GM12878 (cell line): ENCODE measurements at regions not wholly inside any gene's neighbourhood (a gene's known extent, or its start where the extent isn't known, plus 50 kb on each side); places are given as distances from the start of the nearest gene placed in this dataset.
"Not testable (repeated sequence)": the region's sequence is repeated elsewhere in the genome, so short reads cannot be mapped to it uniquely, and the experiment has no call there.

Source experiments
- ATAC-seq: fragments of 200-7000 bp; cut with Tn5 transposase; 3 replicates; pipeline ENCODE4 v1.9.1; 2020; ENCODE audit warnings: mild to moderate bottlenecking, moderate library complexity
- BruUV-seq: library from RNA; stranded (reverse); fragments of 400-500 nt; replicated peaks from 2 replicates; lab custom pipeline; 2021; lab: Mats Ljungman, UMichigan
- CTCF ChIA-PET: fragments of 300-600 bp; sonication (Branson Sonifier 250); formaldehyde crosslinking; extraction: SDS; loops from one replicate; lab custom pipeline; 2021; ENCODE audit warnings: inconsistent platforms; lab: Yijun Ruan, JAX
- POLR2A ChIA-PET: fragments of 350-600 bp; formaldehyde crosslinking; extraction: SDS; loops from one replicate; lab custom pipeline; 2021; ENCODE audit warnings: inconsistent platforms; lab: Charles Lee
- RAD21 ChIA-PET: fragments of 300-600 bp; sonication (Branson Sonifier 250); formaldehyde crosslinking; loops from one replicate; lab custom pipeline; 2023; ENCODE audit warnings: antibody characterized with exemption; ENCODE audit not compliant: unreplicated experiment; lab: Charles Lee
- SMC1A ChIA-PET: fragments of 300-600 bp; sonication (Branson Sonifier 250); formaldehyde crosslinking; loops from one replicate; lab custom pipeline; 2023; ENCODE audit not compliant: unreplicated experiment, uncharacterized antibody; lab: Charles Lee
- DNase-seq: peaks from one replicate; pipeline ENCODE4 v3.0.0-alpha.2; 2011; ENCODE audit warnings: low read depth, low spot score
- FAIRE-seq: peaks from 3 replicates; lab custom pipeline; 2011; peaks lifted over from hg19 to GRCh38; lab: Jason Lieb, UNC
- H2AFZ ChIP-seq: 2 replicates; pipeline ENCODE4 v1.6.0; 2011; ENCODE audit warnings: low read depth, low read length, control low read depth; ENCODE audit not compliant: control insufficient read depth
- H3K27ac ChIP-seq: 2 replicates; pipeline ENCODE4 v1.5.1; 2011; ENCODE audit warnings: control low read depth; ENCODE audit not compliant: control insufficient read depth, insufficient read depth
- H3K27me3 ChIP-seq, 2 experiments: replicated peaks in 1 of 2; 2 replicates each; pipeline versions ENCODE4 v1.6.0 to v1.6.1; 2011; ENCODE audit warnings: low read length in 1 of 2; ENCODE audit not compliant: control insufficient read depth in 2 of 2, insufficient read depth in 2 of 2
- H3K36me3 ChIP-seq, 2 experiments: 2 replicates each; pipeline ENCODE4 v1.5.1; 2011; ENCODE audit warnings: low read length in 1 of 2; ENCODE audit not compliant: control insufficient read depth in 2 of 2, insufficient read depth in 2 of 2
- H3K4me1 ChIP-seq: 2 replicates; pipeline ENCODE4 v1.6.1; 2011; ENCODE audit warnings: mild to moderate bottlenecking, low read length, moderate library complexity, mixed read lengths; ENCODE audit not compliant: control insufficient read depth, insufficient read depth
- H3K4me2 ChIP-seq: 2 replicates; pipeline ENCODE4 v1.6.0; 2011; ENCODE audit warnings: control low read depth; ENCODE audit not compliant: control insufficient read depth, insufficient read depth
- H3K4me3 ChIP-seq: fragments of 200-600 bp; sonication (generic); 2 replicates; pipeline ENCODE4 v1.5.1; 2016
- H3K79me2 ChIP-seq: 2 replicates; pipeline ENCODE4 v1.6.0; 2011; ENCODE audit warnings: low read length; ENCODE audit not compliant: control insufficient read depth, insufficient read depth
- H3K9ac ChIP-seq: 2 replicates; pipeline ENCODE4 v1.8.0; 2011; ENCODE audit warnings: low read length, control low read depth, mixed read lengths; ENCODE audit not compliant: control insufficient read depth, insufficient read depth
- H3K9me3 ChIP-seq: replicated peaks from 3 replicates; pipeline ENCODE4 v1.5.1; 2011; ENCODE audit warnings: mild to moderate bottlenecking, low read length; ENCODE audit not compliant: control insufficient read depth, insufficient read depth
- H4K20me1 ChIP-seq: 2 replicates; pipeline ENCODE4 v1.6.0; 2011; ENCODE audit not compliant: control insufficient read depth, insufficient read depth
- CREM ChIP-seq: IDR thresholded peaks from 2 replicates; pipeline ENCODE4 v1.6.1; 2014; ENCODE audit warnings: antibody characterized with exemption, low read depth
- EP300 ChIP-seq, 2 experiments: fragments of 150-350 bp in 1 of 2; IDR thresholded peaks; 2 replicates each; pipeline ENCODE4 v1.6.1; 2011 to 2012; ENCODE audit warnings: low read depth in 2 of 2, low read length in 2 of 2, borderline replicate concordance in 1 of 2, improper control_type of control experiment in 1 of 2, inconsistent platforms in 1 of 2; ENCODE audit not compliant: control insufficient read depth in 1 of 2
- FOXK2 ChIP-seq: fragments of 450-650 bp; IDR thresholded peaks from 2 replicates; pipeline ENCODE4 v1.6.1; 2017; ENCODE audit warnings: mild to moderate bottlenecking, moderate library complexity
- MYC ChIP-seq: IDR thresholded peaks from 2 replicates; pipeline ENCODE4 v1.6.1; 2011; ENCODE audit warnings: mild to moderate bottlenecking, low read length, moderate library complexity, inconsistent platforms; ENCODE audit not compliant: insufficient read depth, insufficient replicate concordance, insufficient read length, severe bottlenecking
- SP1 ChIP-seq: IDR thresholded peaks from one replicate; pipeline ENCODE4 v1.6.1; 2011; ENCODE audit warnings: low read depth, low read length
- ZSCAN29 ChIP-seq: fragments of 450-650 bp; IDR thresholded peaks from 2 replicates; pipeline ENCODE4 v1.6.1; 2017; ENCODE audit warnings: mild to moderate bottlenecking, moderate library complexity
- WGBS: methylation state at CpG from one replicate; pipeline ENCODE4 v1.1.6; 2016; ENCODE audit warnings: low lambda C conversion rate; ENCODE audit not compliant: insufficient replicate concordance, insufficient coverage; ENCODE audit errors: missing lambda C conversion rate; 5-methylcytosine and 5-hydroxymethylcytosine counted together
- in situ Hi-C: fragments of 300-500 bp; cut with MboI; formaldehyde crosslinking; loops from 9 replicates; pipeline ENCODE4 v1.14.3; 2018; ENCODE audit warnings: mixed read lengths
- intact Hi-C: fragments of 100-400 bp; cut with micrococcal nuclease; formaldehyde crosslinking; loops from one replicate; pipeline ENCODE4 v1.14.2; 2022; ENCODE audit not compliant: unreplicated experiment
- TF ChIP-seq, protein P1 (sequence below): IDR thresholded peaks from 2 replicates; pipeline ENCODE4 v1.6.1; 2011; ENCODE audit warnings: mild to moderate bottlenecking, low read depth, low read length, moderate library complexity; ENCODE audit not compliant: insufficient replicate concordance

DNA sequence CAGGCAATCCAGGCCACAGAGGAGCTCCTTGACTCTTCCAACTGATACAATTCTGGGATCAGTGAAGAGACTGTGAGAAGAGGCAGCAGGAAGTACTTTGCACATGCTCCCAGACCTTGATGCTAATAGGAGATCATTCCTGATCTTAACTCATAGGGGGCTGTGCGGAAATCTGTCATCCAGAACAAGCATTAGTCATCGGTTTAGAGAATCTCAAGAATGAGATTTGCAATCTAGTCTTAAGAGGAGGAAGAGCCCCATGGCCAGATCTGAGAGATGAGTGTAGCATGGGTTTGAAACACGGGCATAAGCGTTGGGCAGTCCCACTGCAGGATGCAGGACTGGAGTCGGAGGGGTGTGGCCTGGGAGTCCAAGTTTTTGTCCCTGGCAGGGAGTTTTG lies 1081.1 kb downstream of the NAALADL2 start:
- Histone ChIP-seq H3K4me2 (no peak overlapping the region), H3K4me1 (no peaks in the 10 kb centered on the region), H4K20me1 (no peaks in the 10 kb centered on the region), H2AFZ (no peak overlapping the region), H3K4me3 (no peak overlapping the region), H3K27ac (no peak overlapping the region), H3K36me3 (no peaks in the 10 kb centered on the region)
- WGBS, result 52% methylated on average over 5 of the region's 5 CpGs
- BruUV-seq, result no TSS peak
- RAD21 ChIA-PET, result interaction anchor here (1.7 to 2.4 kb wide), 2 partner anchors 582 to 665 kb away, joined by 10 to 12 read pairs; no protein-coding TSS in a partner anchor
- SMC1A ChIA-PET, result interaction anchor here (1.2 to 2.0 kb wide), 4 partner anchors 10 to 666 kb away, joined by 3 to 7 read pairs (median 4); no protein-coding TSS in a partner anchor
- CTCF ChIA-PET, result interaction anchor here (0.6 to 2.1 kb wide), 5 partner anchors 59 to 1584 kb away, joined by 3 to 11 read pairs (median 4); no protein-coding TSS in a partner anchor
- no peak for ATAC-seq
- FAIRE-seq, result no peak
- intact Hi-C loops, result loop anchor here (5.0 to 10.0 kb wide), 3 partner anchors 518 to 1075 kb away; no protein-coding TSS in a partner anchor
- no peak for TF ChIP-seq FOXK2
- TF ChIP-seq SP1, result no peak
- TF ChIP-seq EP300 (IDR thresholded peaks at IDR 0.05; ENCODE audit: borderline replicate concordance in 1 of 2, control insufficient read depth in 1 of 2, low read depth in 2 of 2, low read length in 2 of 2), result no peak
- no peak for TF ChIP-seq ZSCAN29
- no peak for TF ChIP-seq MYC
- TF ChIP-seq, protein P1, sequence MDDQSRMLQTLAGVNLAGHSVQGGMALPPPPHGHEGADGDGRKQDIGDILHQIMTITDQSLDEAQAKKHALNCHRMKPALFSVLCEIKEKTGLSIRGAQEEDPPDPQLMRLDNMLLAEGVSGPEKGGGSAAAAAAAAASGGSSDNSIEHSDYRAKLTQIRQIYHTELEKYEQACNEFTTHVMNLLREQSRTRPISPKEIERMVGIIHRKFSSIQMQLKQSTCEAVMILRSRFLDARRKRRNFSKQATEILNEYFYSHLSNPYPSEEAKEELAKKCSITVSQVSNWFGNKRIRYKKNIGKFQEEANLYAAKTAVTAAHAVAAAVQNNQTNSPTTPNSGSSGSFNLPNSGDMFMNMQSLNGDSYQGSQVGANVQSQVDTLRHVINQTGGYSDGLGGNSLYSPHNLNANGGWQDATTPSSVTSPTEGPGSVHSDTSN, result no peak
- TF ChIP-seq CREM, result no peak
- TF ChIP-seq, all 136 proteins: peak for 0
- POLR2A ChIA-PET, result interaction anchor here (0.6 kb wide), 1 partner anchor 10 kb away, joined by 3 read pairs; no protein-coding TSS in a partner anchor
- Histone ChIP-seq H3K79me2 (no peaks in the 10 kb centered on the region), H3K27me3 (no peaks in the 10 kb centered on the region), H3K9ac (no peak overlapping the region), H3K9me3 (no peaks in the 10 kb centered on the region; the same call in 2 of the 3 replicates)
- DNase-seq, result no peak
- in situ Hi-C loops, result no loop called here

DNA sequence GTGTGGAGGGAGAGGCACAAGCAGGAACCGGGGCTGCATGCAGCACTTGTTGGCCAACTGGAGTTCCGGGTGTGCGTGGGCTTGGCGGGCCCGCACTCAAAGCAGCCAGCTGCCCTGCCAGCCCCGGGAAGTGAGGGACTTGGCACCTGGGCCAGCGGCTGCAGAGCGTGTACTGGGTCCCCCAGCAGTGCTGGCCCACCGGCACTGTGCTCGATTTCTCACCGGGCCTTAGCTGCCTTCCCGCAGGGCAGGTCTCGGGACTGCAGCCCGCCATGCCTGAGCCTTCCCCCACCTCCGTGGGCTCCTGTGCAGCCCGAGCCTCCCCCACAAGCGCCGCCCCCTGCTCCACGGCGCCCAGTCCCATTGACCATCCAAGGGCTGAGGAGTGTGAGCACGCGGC lies 1078.2 kb downstream of the NAALADL2 start:
- H3K27ac ChIP-seq, H3K9ac ChIP-seq, DNase-seq, H4K20me1 ChIP-seq, BruUV-seq, H3K4me2 ChIP-seq, H3K4me3 ChIP-seq, H3K36me3 ChIP-seq, RAD21 ChIA-PET, H3K4me1 ChIP-seq, H3K9me3 ChIP-seq, in situ Hi-C loops, POLR2A ChIA-PET, H2AFZ ChIP-seq, intact Hi-C loops, ATAC-seq, FAIRE-seq, H3K79me2 ChIP-seq, SMC1A ChIA-PET, H3K27me3 ChIP-seq: not testable (repeated sequence)
- 51% methylated on average over 21 of the region's 22 CpGs for WGBS
- CTCF ChIA-PET, result interaction anchor here (0.6 kb wide), 1 partner anchor 1003 kb away, joined by 3 read pairs; no protein-coding TSS in a partner anchor
